Kidney (tissue), 13 donors: ENCODE measurements at regions not wholly inside any gene's neighbourhood (a gene's known extent, or its start where the extent isn't known, plus 50 kb on each side); places are given as distances from the start of the nearest gene placed in this dataset.

Source experiments
- DNase-seq, 5 donors: peaks; one replicate each; pipeline ENCODE4 v3.0.0-alpha.2; 2013 to 2020
- FAIRE-seq: peaks from 2 replicates; lab custom pipeline; 2012; peaks lifted over from hg19 to GRCh38; lab: Jason Lieb, UNC
- H3K27ac ChIP-seq, 2 donors: one replicate each; pipeline ENCODE4 v1.7.0; 2013; ENCODE audit warnings: low read depth in 2 of 2, low read length in 2 of 2, inconsistent platforms in 1 of 2
- H3K27me3 ChIP-seq: one replicate; pipeline ENCODE4 v1.7.1; 2013; ENCODE audit warnings: low read length, inconsistent platforms; ENCODE audit not compliant: control insufficient read depth, insufficient read depth
- H3K36me3 ChIP-seq, 3 donors: one replicate each; pipeline versions ENCODE4 v1.7.0 to v1.7.1; 2013; ENCODE audit warnings: low read length in 3 of 3, control low read depth in 1 of 3, inconsistent platforms in 1 of 3; ENCODE audit not compliant: insufficient read depth in 3 of 3, control insufficient read depth in 2 of 3
- H3K4me1 ChIP-seq, 3 donors: one replicate each; pipeline versions ENCODE4 v1.7.0 to v1.7.1; 2013; ENCODE audit warnings: low read length in 3 of 3, inconsistent platforms in 1 of 3, low read depth in 1 of 3; ENCODE audit not compliant: control insufficient read depth in 2 of 3, insufficient read depth in 2 of 3
- H3K4me3 ChIP-seq, 3 donors: one replicate each; pipeline versions ENCODE4 v1.7.0 to v1.8.1; 2013; ENCODE audit warnings: low read length in 3 of 3, control low read depth in 1 of 3, inconsistent platforms in 1 of 3
- H3K9ac ChIP-seq, 3 donors: one replicate each; pipeline versions ENCODE4 v1.7.0 to v1.7.1; 2013; ENCODE audit warnings: low read length in 3 of 3, control low read depth in 1 of 3, inconsistent platforms in 1 of 3
- H3K9me3 ChIP-seq, 3 donors: one replicate each; pipeline versions ENCODE4 v1.7.0 to v1.7.1; 2013; ENCODE audit warnings: low read length in 3 of 3, control low read depth in 1 of 3, inconsistent platforms in 1 of 3; ENCODE audit not compliant: control insufficient read depth in 2 of 3, insufficient read depth in 1 of 3
- CTCF ChIP-seq: IDR thresholded peaks from 3 replicates; pipeline ENCODE4 v1.5.1; 2012; ENCODE audit warnings: mild to moderate bottlenecking, moderate library complexity, borderline replicate concordance; ENCODE audit not compliant: insufficient read depth; ENCODE audit errors: extremely low read depth
- intact Hi-C: fragments of 100-400 bp; cut with DNase I; formaldehyde crosslinking; loops from one replicate; pipeline ENCODE4 v1.11.1; 2022
- donor health status: control.
- donor health status: control.
- donor health status: control.
- donor health status: control.
- donor health status: control.
- donor health status: DM: yes; HTN: yes; CAD: no.
- donor health status: Normal renal cell carcinoma (clear cell type).

DNA sequence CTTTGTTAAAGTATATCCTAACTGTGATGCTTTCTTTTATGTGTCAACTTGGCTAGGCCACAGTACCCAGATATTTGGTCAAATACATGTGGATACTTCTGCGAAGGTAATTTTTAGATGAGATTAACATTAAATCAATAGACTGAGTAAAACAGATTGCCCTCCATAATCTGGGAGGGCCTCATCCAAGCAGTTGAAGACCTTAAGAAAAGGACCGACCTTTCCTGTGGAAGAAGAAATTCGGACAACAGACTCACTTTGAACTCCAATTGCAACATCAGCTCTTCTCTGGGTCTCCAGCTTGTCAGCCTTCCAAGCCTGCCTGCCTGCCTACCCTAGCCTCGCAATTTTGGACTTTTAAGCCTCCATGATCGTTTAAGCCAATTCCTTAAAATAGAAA, 57.9 kb upstream of the DOCK9 start:
- H3K4me3 ChIP-seq: no peak overlapping the region
- TF ChIP-seq CTCF: no peak
- no peaks in the 10 kb centered on the region for H3K27me3 ChIP-seq
- FAIRE-seq (no peak), DNase-seq (no peak)
- H3K9ac ChIP-seq: no peak overlapping the region
- no peaks in the 10 kb centered on the region for H3K36me3 ChIP-seq
- no peaks in the 10 kb centered on the region for H3K9me3 ChIP-seq
- intact Hi-C loops: no loop called here
- H3K4me1 ChIP-seq: no peaks in the 10 kb centered on the region
- H3K27ac ChIP-seq: no peak overlapping the region

GRCh38 chr13:99037756-99038155, 59.9 kb upstream of the DOCK9 start:
- DNase-seq (no peak), FAIRE-seq (no peak)
- Histone ChIP-seq H3K4me1 (no peaks in the 10 kb centered on the region), H3K27ac (no peak overlapping the region), H3K9me3 (no peaks in the 10 kb centered on the region), H3K36me3 (no peaks in the 10 kb centered on the region), H3K27me3 (no peaks in the 10 kb centered on the region), H3K4me3 (no peak overlapping the region), H3K9ac (no peak overlapping the region)
- TF ChIP-seq CTCF: no peak
- intact Hi-C loops: no loop called here

DNA sequence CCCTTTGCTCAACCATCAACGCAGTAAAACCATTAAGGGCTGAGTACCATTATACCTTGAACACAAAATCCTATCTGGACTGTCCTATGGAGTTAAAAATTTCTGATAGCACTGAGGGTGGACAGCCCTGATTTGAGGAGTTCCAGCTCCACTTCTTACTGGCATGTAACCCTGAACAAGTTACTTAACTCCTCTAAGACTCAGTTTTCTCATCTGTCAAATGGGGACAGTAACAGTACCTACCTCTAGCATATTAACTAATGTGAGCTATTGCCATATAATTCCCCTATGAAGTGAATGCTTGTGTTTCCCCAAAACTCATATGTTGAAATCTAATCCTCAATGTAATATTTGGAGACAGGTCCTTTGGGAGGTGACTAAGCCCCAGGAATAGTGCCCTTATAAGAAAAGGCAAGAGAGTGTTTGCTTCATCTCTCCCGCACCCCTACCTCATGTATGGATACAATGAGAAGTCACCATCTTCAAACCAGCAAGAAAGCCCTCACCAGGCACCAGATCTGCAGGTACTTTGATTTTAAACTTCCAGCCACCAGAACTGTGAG, 61.9 kb upstream of the DOCK9 start:
- H3K4me3 ChIP-seq: no peak overlapping the region
- no peak for FAIRE-seq
- no peak for DNase-seq
- no peaks in the 10 kb centered on the region for H3K27me3 ChIP-seq
- H3K36me3 ChIP-seq: no peaks in the 10 kb centered on the region
- no peaks in the 10 kb centered on the region for H3K4me1 ChIP-seq
- TF ChIP-seq CTCF: no peak
- no peak overlapping the region for H3K9ac ChIP-seq
- intact Hi-C loops: no loop called here
- no peaks in the 10 kb centered on the region for H3K9me3 ChIP-seq
- H3K27ac ChIP-seq: no peak overlapping the region
